Endothelial cell of umbilical vein (primary cell): ENCODE measurements at regions not wholly inside any gene's neighbourhood (a gene's known extent, or its start where the extent isn't known, plus 50 kb on each side); places are given as distances from the start of the nearest gene placed in this dataset.

ENCODE experiments used
- BruUV-seq: library from RNA; stranded (reverse); fragments of 400-500 nt; replicated peaks from 2 replicates; lab custom pipeline; 2021; lab: Mats Ljungman, UMichigan
- CTCF ChIA-PET: fragments of 300-600, 350-600 bp; sonication (Branson Sonifier 250); formaldehyde crosslinking; loops from one replicate; lab custom pipeline; 2021; ENCODE audit warnings: antibody characterized with exemption, inconsistent platforms; lab: Charles Lee
- POLR2A ChIA-PET: fragments of 300-600, 350-600 bp; sonication (Branson Sonifier 250); formaldehyde crosslinking; loops from one replicate; lab custom pipeline; 2021; ENCODE audit warnings: antibody characterized with exemption, inconsistent platforms; lab: Charles Lee
- DNase-seq: peaks from one replicate; pipeline ENCODE4 v3.0.0-alpha.2; 2011; ENCODE audit warnings: low read depth, low spot score
- FAIRE-seq: peaks from 2 replicates; lab custom pipeline; 2011; peaks lifted over from hg19 to GRCh38; lab: Jason Lieb, UNC
- H2AFZ ChIP-seq: 2 replicates; pipeline ENCODE4 v1.6.0; 2012; ENCODE audit warnings: low read depth, low read length, control low read depth, inconsistent platforms
- H3K27ac ChIP-seq: 2 replicates; pipeline ENCODE4 v1.5.1; 2011; ENCODE audit warnings: low read depth, mild to moderate bottlenecking, control low read depth, low read length, moderate library complexity; ENCODE audit not compliant: insufficient read depth
- H3K27me3 ChIP-seq, 2 experiments: 2 replicates each; pipeline versions ENCODE4 v1.6.0 to v1.6.1; 2011; ENCODE audit warnings: low read length in 2 of 2, mixed read lengths in 1 of 2; ENCODE audit not compliant: control insufficient read depth in 2 of 2, insufficient read depth in 2 of 2
- H3K36me3 ChIP-seq, 2 experiments: 2 replicates in 1 of 2; 3 replicates in 1 of 2; pipeline ENCODE4 v1.5.1; 2011; ENCODE audit warnings: low read length in 2 of 2, mild to moderate bottlenecking in 1 of 2, moderate library complexity in 1 of 2; ENCODE audit not compliant: control insufficient read depth in 2 of 2, insufficient read depth in 2 of 2; ENCODE audit errors: extremely low read depth in 1 of 2
- H3K4me1 ChIP-seq: 3 replicates; pipeline ENCODE4 v1.5.1; 2011; ENCODE audit warnings: mild to moderate bottlenecking, low read length; ENCODE audit not compliant: control insufficient read depth, insufficient read depth; ENCODE audit errors: extremely low read depth
- H3K4me2 ChIP-seq: 2 replicates; pipeline ENCODE4 v1.6.1; 2011; ENCODE audit warnings: low read length, control low read depth, mixed read lengths; ENCODE audit not compliant: insufficient read depth
- H3K4me3 ChIP-seq, 3 experiments: fragments of 200-600 bp in 1 of 3; sonication (generic), shearing (Covaris generic) in 1 of 3; replicated peaks in 1 of 3; 2 replicates each; pipeline ENCODE4 v1.5.1; 2011 to 2016; ENCODE audit warnings: control low read depth in 3 of 3, low read length in 3 of 3, mild to moderate bottlenecking in 2 of 3, inconsistent platforms in 1 of 3, low read depth in 1 of 3, moderate library complexity in 1 of 3; ENCODE audit not compliant: insufficient read depth in 1 of 3
- H3K79me2 ChIP-seq: 2 replicates; pipeline ENCODE4 v1.6.0; 2012; ENCODE audit warnings: low read length, inconsistent platforms; ENCODE audit not compliant: control insufficient read depth, insufficient read depth
- H3K9ac ChIP-seq: replicated peaks from 2 replicates; pipeline ENCODE3; 2011; ENCODE audit warnings: low read length, control low read depth; ENCODE audit not compliant: insufficient read depth; ENCODE audit errors: extremely low read depth
- H3K9me1 ChIP-seq: replicated peaks from 3 replicates; pipeline ENCODE4 v1.6.0; 2011; ENCODE audit warnings: mild to moderate bottlenecking, low read length; ENCODE audit not compliant: control insufficient read depth, insufficient read depth; ENCODE audit errors: extremely low read depth
- H3K9me3 ChIP-seq: replicated peaks from 2 replicates; pipeline ENCODE4 v1.5.1; 2012; ENCODE audit warnings: low read length, inconsistent platforms; ENCODE audit not compliant: control insufficient read depth, insufficient read depth
- H4K20me1 ChIP-seq: replicated peaks from 2 replicates; pipeline ENCODE3; 2011; ENCODE audit warnings: mild to moderate bottlenecking, low read length; ENCODE audit not compliant: control insufficient read depth, insufficient read depth; ENCODE audit errors: extremely low read depth
- CTCF ChIP-seq, 2 donors: IDR thresholded peaks; 1 replicate in 1 of 2; 2 replicates in 1 of 2; pipeline ENCODE4 v1.5.1; 2011; ENCODE audit warnings: low read length in 2 of 2, mild to moderate bottlenecking in 2 of 2, moderate library complexity in 2 of 2, control low read depth in 1 of 2, inconsistent platforms in 1 of 2, low read depth in 1 of 2; ENCODE audit not compliant: insufficient read depth in 1 of 2; ENCODE audit errors: extremely low read depth in 1 of 2
- EZH2 ChIP-seq: IDR thresholded peaks from 2 replicates; pipeline ENCODE4 v1.6.1; 2012; ENCODE audit warnings: borderline replicate concordance, low read depth, mild to moderate bottlenecking, moderate library complexity, low read length, inconsistent platforms; ENCODE audit not compliant: severe bottlenecking
- FOS ChIP-seq: IDR thresholded peaks from 2 replicates; pipeline ENCODE4 v1.6.1; 2011; ENCODE audit warnings: mild to moderate bottlenecking, low read length, moderate library complexity, borderline replicate concordance; ENCODE audit not compliant: insufficient read depth
- GATA2 ChIP-seq: IDR thresholded peaks from 2 replicates; pipeline ENCODE4 v1.7.0; 2011; ENCODE audit warnings: low read depth, mild to moderate bottlenecking, moderate library complexity, mixed read lengths, low read length; ENCODE audit not compliant: insufficient read length, insufficient read depth
- JUN ChIP-seq: IDR thresholded peaks from 2 replicates; pipeline ENCODE4 v1.6.1; 2011; ENCODE audit warnings: borderline replicate concordance, low read depth; ENCODE audit not compliant: insufficient read length, insufficient read depth
- MAX ChIP-seq: IDR thresholded peaks from 2 replicates; pipeline ENCODE4 v1.6.1; 2011; ENCODE audit not compliant: insufficient read depth, insufficient read length
- MYC ChIP-seq: IDR thresholded peaks from one replicate; pipeline ENCODE4 v1.6.1; 2011; ENCODE audit warnings: mild to moderate bottlenecking, low read depth, low read length
- POLR2A ChIP-seq: IDR thresholded peaks from 2 replicates; pipeline ENCODE4 v1.6.1; 2012; ENCODE audit warnings: low read depth, mild to moderate bottlenecking, control low read depth, low read length
- POLR2AphosphoS5 ChIP-seq: IDR thresholded peaks from 2 replicates; pipeline ENCODE4 v1.6.1; 2012; ENCODE audit warnings: low read depth, mild to moderate bottlenecking, control low read depth, low read length, moderate library complexity; ENCODE audit not compliant: insufficient read depth
- dilution Hi-C: fragments of 300-500 bp; cut with MboI; formaldehyde crosslinking; loops from one replicate; pipeline ENCODE4 v1.15.0; 2019; ENCODE audit warnings: low sequenced_read_pairs; ENCODE audit not compliant: extremely low pct_ligation_motif_present
- intact Hi-C: fragments of 100-400 bp; cut with micrococcal nuclease; formaldehyde crosslinking; loops from one replicate; pipeline ENCODE4 v1.10.0; 2022

GRCh38 chr13:109323338-109323737, 463.0 kb downstream of the IRS2 start:
- Histone ChIP-seq H3K27me3 (no peaks in the 10 kb centered on the region), H3K79me2 (no peaks in the 10 kb centered on the region), H3K4me1 (no peaks in the 10 kb centered on the region), H3K9ac (no peak overlapping the region), H3K4me3 (no peak overlapping the region), H3K9me3 (no peaks in the 10 kb centered on the region), H3K4me2 (no peak overlapping the region), H3K27ac (no peak overlapping the region), H4K20me1 (no peaks in the 10 kb centered on the region), H3K36me3 (no peaks in the 10 kb centered on the region), H3K9me1 (no peaks in the 10 kb centered on the region), H2AFZ (no peak overlapping the region)
- POLR2A ChIA-PET, result no interaction called here
- no peak for DNase-seq
- dilution Hi-C loops, result no loop called here
- CTCF ChIA-PET, result no interaction called here
- intact Hi-C loops, result no loop called here
- FAIRE-seq, result no peak
- TF ChIP-seq CTCF (IDR thresholded peaks at IDR 0.05; ENCODE audit: extremely low read depth in 1 of 2, insufficient read depth in 1 of 2, low read depth in 1 of 2, low read length in 2 of 2) (no peak), POLR2A (no peak), MAX (no peak), MYC (no peak), POLR2AphosphoS5 (no peak), JUN (no peak), EZH2 (no peak), FOS (no peak), GATA2 (no peak)
- BruUV-seq, result no TSS peak
